Loucy (cell line): ENCODE measurements at regions not wholly inside any gene's neighbourhood (a gene's known extent, or its start where the extent isn't known, plus 50 kb on each side); places are given as distances from the start of the nearest gene placed in this dataset.

ENCODE experiments used
- EZH2phosphoT487 ChIP-seq: fragments of 200-600 bp; IDR thresholded peaks from 2 replicates; pipeline ENCODE4 v1.6.1; 2018; ENCODE audit warnings: antibody characterized with exemption, mild to moderate bottlenecking, moderate library complexity, borderline replicate concordance
- TF ChIP-seq, protein P1 (sequence below): fragments of 200-600 bp; sonication (generic); conservative IDR thresholded peaks from 2 replicates; pipeline ENCODE4 v1.5.1; 2014; ENCODE audit warnings: mild to moderate bottlenecking, antibody characterized with exemption, low read length

- TF ChIP-seq, protein P1, sequence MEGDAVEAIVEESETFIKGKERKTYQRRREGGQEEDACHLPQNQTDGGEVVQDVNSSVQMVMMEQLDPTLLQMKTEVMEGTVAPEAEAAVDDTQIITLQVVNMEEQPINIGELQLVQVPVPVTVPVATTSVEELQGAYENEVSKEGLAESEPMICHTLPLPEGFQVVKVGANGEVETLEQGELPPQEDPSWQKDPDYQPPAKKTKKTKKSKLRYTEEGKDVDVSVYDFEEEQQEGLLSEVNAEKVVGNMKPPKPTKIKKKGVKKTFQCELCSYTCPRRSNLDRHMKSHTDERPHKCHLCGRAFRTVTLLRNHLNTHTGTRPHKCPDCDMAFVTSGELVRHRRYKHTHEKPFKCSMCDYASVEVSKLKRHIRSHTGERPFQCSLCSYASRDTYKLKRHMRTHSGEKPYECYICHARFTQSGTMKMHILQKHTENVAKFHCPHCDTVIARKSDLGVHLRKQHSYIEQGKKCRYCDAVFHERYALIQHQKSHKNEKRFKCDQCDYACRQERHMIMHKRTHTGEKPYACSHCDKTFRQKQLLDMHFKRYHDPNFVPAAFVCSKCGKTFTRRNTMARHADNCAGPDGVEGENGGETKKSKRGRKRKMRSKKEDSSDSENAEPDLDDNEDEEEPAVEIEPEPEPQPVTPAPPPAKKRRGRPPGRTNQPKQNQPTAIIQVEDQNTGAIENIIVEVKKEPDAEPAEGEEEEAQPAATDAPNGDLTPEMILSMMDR, result no peak
- TF ChIP-seq EZH2phosphoT487, result no peak
Observed at GRCh38 chr11:69553416-69554357, 72.2 kb downstream of the LINC01488 start.
